ENCODE measurements at regions not wholly inside any gene's neighbourhood (a gene's known extent, or its start where the extent isn't known, plus 50 kb on each side); places are given as distances from the start of the nearest gene placed in this dataset.

DNA sequence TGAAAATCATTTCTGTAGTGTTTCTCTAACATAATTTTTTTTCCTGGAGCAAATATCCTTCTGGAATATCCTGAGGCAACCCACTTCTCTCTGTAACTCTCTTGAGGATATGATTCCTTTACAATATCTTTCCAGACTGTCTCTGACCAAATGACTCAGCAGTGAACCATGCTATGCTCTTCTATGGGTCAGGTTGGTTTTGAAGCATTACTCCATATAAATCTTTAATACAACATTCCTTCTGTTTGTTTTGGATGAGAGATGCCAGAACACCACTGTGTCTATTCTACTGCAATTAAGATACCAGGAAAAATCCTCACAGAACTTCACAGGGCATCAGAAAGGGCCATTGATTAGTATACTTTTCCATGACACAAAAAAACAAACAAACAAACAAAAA is 626.4 kb upstream of the ZNF385D start:
- TF ChIP-seq CTCF (IDR thresholded peaks at IDR 0.05; ENCODE audit: low read length): no peak
- no peak for TF ChIP-seq EZH2 (IDR thresholded peaks at IDR 0.05; ENCODE audit: borderline replicate concordance, low read length)
